ENCODE measurements at regions not wholly inside any gene's neighbourhood (a gene's known extent, or its start where the extent isn't known, plus 50 kb on each side); places are given as distances from the start of the nearest gene placed in this dataset.
A peak's percentile ranks its signal among the peaks of the same experiment; 100 is the strongest.

DNA sequence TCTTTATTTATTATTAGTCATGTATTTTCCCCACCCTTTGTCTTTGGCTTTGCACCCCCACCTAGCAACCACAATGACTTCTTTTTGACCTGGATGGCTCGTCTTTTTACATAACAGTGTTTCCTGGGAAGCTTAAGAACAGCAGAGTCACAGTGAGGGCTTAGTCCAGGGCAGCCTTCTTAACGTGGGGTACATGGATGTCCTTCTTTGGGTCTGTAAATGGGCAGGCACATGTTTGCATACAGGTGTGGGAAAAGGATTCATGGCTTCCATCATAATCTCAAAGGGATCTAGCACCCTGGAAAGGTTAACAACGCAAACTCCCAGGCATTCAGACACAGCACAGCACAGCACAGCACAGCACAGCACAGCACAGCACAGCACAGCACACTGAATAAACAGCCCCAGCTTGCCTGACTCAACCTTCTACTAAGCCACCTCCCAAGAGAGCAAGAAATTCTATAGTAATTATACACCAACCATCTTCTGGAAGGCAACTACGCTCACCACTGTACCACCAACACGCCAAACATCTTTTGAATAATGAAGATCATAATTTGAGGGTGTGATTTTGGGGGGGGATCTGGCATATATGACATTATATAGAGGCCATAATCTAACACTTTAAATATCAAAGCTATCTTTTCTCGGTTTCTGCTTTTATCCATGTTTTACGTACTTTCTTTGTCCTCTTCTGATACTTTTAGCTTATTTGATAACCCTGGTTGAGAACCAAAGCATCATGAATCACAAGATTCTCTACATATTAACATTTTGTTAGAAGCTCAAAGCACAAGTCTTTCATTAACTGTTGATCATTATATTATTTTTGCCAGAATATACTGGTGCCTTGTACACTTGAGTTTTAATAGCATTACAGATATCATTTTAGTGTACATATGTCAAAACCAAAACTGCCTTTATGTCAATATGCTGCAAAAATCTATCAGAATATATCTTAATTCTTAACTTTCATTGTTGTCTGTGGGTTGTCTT, 177.2 kb upstream of the KLF14 start:
- DNase-seq (ENCODE audit: low read depth in 2 of 3, low spot score in 1 of 3) = no peak

DNA sequence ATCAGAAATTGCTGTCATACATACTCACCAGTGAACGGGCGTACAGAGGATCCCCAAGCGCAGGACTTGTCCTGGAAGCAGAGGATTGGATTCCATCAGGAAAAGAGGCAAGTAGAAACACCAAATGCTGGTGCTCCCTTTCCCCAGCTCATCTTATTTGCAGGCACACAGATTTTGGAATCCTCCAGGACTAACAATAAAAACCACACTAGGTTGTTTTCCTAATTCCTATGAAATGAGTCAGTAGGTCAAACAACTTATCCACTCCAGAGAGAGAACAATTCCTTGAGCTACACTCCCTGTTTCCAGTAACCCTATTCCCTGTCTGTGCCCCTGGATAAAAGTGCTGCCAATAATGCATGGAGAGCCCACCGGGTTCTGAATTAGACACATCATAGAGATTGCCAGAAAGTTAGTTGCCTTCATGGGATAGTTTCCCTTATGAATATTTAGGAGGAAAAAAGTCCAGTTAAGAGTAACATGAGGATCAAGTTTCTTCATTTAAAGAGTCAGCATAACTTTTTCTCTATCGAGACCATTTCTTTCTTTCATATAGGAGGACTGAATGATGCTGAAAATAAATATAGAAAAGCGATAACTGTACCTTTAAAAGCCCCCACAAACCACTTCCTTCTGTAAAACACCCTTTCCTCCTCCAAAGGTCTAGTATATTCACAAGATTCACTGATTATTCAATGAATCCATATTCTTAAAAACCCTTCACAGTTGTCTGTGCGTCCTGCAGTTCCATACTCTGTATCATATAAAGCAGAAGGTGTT, 178.3 kb upstream of the KLF14 start:
- no peak for DNase-seq (ENCODE audit: low read depth in 2 of 3, low spot score in 1 of 3)

DNA sequence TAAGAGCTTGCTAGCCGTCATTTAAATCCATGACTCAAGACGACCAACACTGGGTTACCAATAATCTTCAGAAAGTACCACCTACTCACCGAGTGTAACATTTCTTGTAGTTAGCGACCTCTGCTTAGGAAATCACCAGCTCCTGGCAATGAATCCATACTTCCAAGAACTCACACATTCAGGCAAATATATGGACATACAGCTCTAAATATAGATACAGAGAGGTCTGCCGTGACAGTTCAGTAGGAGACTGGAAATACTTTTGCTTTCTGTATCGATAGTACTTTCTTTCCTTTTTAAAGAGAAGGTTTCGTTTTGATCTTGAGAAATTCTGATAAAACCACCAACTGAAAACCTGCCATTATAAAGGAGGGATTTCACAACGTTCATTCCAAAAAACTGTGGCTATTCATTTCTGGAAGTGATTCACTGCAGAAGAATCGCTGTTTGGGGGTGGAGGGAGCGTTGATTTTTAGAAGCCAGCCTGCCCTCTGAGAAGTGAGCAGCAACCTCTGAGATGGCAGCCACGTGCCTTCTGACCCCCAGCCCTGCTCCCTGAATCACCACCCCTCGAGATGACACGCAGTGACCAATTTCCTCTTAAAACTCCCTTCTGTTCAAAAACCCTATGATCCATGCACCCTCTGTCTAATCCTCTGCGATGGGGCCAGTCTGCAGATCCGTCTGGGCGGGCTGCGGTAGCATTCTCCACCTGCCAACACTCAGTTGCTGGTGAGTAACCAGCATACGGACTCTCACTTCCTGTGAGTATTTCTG, 179.0 kb upstream of the KLF14 start:
- DNase-seq (ENCODE audit: low read depth in 2 of 3, low spot score in 1 of 3) = peak; percentile 75 to 88 (median 79)

DNA sequence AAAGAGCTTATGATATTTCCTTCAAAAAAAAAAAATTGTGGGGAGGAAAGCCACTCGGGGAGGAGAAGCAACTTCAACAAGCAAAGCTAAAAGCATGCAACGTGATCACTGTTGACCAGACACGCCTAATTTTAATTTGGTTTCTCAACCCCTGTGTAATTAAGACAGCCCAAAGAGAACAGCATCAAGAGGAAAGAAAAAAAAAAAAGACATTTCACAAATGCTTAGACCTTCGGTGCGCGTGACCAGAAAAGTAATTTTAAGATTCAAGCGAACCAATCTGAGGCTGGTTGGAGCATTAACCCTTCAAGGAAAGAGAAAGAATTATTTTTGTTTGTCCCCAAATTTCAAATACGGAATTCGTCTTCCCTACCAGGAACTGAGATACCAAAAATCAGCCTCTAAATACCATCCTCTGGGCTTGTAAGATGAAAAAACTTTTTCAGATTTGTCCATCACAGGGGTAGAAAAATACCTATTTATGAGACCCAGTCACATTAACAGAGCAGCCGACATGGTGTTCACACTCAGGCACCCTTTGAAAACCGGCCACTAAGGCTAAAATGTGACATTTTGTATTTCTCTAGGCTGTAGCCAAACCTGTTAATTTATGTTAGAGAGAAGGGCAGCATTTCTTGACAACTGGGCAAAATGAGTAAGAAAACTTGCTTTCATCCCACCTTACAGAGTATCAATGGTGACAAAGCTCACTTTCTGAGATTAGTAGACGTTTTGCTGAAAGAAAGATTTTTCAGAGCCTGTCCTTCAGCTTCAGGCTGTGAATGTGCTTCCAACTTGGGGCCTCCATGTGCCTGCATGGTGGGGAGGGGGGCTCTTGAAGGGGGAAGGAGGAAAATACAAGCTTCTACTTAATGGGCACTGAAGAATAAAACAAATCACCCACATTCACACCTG, 179.9 kb upstream of the KLF14 start:
- DNase-seq (ENCODE audit: low read depth in 2 of 3, low spot score in 1 of 3) = no peak

DNA sequence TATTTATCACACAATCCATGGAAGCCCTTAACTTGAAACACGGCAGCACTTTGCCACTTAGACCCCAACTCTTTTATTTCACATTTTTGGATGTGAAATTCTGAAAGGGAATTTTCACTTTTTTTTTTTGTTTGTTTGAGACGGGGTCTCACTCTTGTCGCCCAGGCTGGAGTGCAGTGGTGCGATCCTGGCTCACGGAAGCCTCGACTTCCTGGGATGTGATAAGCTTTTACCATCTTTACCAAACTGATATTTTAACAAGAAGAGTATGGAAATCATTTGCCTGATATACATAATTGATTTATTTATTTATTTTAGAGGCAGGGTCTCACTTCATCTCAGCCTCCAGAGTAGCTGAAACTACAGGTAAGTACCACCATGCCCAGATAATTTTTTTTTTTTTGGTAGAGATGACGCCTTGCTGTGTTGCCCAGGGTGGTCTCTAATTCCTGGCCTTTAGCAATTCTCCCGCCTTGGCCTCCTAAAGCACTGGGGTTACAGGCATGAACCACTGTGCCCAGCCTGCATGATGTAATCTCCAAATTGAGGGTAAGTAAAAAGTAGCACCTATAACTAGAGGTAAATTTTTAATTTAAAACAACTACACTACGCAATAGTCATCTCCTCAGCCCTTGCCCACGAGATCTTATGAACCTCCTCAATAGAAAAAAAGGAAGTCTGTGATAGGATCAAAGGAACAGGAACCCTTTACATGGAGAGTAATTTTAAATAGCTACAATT, 180.7 kb upstream of the KLF14 start:
- DNase-seq (ENCODE audit: low read depth in 2 of 3, low spot score in 1 of 3) = no peak

DNA sequence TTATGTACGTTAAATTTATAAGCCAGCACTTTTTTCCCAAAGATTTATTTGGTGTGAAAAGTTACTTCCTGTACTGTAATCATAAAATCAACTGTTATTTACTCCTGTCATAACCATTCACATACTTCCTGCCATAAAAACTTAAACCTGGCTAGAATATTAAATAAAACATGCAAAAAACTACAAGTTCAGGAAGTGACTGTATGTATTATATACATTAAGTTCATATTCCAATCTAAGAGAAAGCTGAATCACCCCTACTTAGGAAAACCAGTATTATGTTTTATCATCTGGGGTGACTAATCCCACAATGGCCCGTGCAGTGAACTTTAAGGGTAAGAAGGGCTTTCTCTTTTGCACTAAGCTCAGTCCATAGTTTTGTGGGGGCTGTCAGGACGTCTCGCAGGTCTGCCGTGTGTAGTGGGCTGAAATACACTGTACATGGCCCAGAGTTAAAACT, 183.7 kb upstream of the KLF14 start:
- DNase-seq (ENCODE audit: low read depth in 2 of 3, low spot score in 1 of 3) = no peak

DNA sequence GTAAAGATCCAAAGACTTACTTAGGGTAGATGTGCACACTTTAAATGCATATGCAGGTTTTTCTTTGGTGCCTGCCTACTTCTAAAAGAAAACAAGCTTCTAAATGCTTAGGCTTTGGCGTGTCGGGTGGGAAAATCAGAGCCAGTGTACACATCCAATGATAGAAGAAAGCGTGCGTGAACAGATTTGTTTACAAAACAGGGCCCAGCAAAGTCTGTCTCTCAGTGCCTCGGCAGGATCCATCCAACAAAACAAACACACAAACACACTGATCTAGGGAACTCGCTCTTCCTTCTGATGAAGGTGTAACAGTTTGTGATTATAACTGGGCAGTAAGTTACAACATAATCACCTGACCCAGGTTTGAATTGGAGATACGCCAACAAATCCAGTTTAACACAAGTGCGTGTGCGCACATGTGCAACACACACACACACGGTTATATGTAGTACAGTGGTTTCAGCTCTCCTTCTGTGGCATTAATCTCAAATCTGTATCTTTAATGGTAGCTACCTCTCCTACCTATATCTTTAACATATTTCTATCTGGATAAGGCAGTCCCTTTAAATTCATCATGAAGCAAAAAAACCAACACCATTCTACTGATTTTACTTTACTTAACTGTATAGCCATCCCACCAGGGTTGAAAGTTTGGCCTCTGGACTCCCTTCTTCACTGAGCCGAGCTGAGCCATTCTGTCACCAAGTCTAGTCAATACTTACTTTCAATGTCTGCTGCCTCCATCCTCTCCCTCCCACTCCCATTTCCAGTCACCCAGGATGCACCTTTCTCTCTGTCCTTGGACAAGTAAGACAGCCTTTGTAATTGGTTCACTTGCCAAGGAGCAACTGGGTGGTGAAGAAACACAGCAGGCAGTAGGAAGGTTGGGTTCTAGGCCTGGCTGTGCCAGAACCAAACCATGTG, 184.4 kb upstream of the KLF14 start:
- peak in 1 of 3 donors; percentile 47 for DNase-seq (ENCODE audit: low read depth in 2 of 3, low spot score in 1 of 3)

DNA sequence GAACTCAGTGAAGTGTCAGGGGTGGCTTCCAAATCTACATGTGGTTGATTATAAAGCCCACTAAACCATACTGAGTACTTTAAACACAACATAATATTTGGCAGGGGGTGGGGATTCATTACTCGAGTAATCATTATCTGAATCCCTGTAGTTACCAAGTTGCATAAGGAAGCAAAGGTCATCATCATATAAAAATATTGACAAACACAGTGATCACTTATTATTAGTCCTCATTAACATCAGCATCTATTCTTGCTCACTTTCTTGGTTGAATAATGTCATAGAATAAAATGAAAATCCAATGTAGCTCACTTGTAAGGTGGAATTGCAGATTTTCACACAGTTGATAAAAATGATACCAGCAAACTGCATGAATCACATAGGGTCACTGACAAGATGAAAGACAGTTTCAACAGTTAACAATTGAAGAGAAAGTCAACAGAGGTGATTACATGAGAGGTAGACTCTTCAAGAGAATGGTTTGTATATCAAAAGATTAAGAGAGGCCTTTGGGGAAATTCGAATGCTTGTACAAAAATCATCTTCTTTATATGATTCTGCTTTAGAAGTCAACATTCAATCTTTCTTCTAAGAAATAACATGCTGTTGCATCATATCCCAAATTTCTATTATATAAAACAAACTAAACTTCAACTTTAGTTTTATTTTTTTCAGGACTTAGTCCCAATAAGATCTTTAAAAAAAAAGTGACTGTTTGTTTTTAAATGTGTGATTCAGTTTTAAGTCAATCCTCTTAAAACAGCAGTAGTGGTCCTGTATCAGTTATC, 185.5 kb upstream of the KLF14 start:
- no peak for DNase-seq (ENCODE audit: low read depth in 2 of 3, low spot score in 1 of 3)

DNA sequence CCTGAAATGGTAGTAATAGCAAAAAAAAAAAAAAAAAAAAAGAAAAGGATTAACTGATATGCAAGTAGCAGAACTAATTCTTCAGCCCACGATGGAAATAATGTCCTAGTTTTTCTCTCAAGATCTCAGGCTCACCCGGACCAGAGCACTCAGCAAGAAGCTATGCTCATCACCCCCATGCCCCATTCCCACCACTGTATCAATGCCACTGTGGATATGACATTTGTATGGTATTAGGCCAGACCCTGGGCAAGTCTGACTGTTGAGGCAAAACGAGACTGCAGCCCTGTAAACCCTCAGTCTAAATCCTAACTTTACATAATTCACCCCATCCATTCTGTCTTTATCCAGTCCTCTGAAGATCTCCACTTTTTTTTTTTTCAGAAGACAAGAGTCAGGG, 186.1 kb upstream of the KLF14 start:
- no peak for DNase-seq (ENCODE audit: low read depth in 2 of 3, low spot score in 1 of 3)

DNA sequence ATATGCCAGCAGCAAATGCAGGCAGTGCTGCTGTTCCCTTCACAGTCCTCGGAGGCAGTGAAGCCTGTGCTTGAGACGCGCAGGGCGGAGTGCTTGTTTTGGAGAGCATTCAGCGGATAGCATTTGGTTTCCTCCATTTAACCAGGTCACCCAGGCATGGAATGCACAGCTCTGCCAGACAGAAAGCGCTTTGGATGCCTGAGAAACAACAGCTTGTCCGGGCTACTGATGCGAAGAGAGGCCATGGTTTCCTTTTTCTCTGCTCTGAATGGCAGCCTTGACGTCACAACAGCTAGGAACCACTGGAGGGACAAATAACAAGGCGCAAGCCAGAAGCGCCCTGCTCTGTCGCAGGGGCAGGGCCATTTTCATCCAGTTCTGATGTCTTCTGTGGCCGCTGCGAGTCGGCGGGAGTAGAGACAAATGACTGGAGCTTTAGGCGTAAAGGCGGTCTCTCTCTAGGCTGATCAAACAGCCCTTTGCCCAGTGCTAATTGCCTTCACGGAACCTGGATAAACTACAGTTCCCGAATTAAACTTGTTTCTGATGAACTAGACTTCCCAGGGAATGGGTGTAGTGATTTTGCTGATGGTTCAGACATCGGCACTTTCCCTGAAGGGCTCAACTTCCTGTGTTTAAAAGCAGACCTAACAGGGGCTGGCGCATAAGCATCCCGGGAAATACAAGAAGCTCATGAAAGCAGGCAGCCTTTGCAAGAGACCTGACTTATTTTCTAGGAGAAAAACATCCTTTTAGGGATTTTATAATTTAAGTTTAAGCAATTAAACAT, 187.6 kb upstream of the KLF14 start:
- DNase-seq (ENCODE audit: low read depth in 2 of 3, low spot score in 1 of 3) = no peak

DNA sequence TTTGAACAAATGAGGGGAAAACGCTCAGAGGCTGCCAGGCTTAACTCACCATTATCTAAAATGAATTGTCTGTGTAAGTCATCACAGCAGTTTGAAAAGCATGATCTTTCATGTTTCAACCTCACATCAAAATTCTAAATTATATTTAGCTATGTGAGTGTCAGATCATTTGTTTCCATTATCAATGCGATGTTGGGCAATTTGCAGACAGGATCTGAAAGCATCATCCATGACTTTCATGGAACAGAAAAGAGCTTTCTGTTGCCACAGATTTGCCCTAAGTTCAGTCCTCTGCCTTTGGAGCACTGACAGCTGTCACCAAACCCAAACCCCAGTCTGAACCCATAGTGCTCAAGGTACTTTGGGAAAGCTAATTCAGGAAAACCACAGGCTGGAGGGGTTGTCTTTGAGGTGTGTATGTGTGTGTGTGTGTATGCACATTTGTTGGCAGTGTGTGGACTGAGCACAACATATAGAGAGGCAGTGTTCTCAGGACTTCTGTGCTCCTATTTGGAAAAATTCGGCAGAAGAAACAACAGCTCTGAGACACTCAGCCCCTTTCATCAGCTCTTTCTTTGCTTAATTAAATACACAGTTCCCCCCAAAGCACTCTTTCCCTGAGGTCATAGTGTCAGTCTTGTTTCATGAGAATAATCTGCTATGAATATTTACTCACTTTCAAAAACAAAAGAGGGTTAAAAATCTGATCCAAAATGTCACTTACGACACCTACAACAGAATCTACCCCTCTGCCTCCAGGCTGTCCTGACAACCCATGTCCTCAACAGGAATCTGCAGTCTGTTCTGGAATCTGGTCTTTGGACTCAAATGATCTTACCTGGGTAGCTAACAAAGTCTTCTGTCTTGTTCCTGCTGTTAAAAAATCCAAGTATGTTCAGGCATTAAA, 188.5 kb upstream of the KLF14 start:
- no peak for DNase-seq (ENCODE audit: low read depth in 2 of 3, low spot score in 1 of 3)

DNA sequence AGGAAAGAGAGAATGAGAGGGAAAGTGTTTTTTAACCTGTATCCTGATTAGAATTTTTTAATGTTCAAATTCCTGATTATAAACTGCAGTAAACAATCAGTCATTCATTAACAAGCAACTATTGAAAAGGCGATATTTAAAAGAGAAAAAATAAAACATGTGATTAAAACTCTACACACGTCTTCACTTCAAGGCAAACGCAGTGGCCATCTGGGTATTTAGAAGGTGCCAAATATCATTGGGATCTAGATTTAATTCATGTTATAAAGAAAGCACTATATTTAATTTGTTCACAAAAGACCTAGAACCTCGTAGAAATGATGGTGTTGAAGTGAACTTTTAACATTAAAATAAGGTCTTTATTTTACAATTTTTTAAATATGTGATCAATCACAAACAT, 189.4 kb upstream of the KLF14 start:
- no peak for DNase-seq (ENCODE audit: low read depth in 2 of 3, low spot score in 1 of 3)

DNA sequence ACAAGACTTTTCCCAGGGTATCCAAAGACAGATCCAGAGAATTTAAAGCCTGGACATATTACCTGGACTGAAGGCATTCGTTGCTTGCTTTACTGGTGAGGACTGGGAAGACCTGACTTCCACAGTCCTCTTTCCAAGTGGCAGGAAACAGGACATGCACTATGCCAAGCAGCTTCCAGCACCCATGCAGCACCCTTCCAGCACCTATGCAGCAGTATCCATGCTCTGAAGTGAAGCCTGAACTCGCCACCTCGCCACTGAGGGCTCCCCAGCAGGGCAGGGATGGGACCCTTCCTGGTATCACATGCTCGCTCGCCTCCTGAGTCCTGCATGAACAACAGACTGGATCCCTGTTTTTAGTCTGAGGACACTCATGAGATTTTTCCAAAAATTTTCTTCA, 189.9 kb upstream of the KLF14 start:
- DNase-seq (ENCODE audit: low read depth in 2 of 3, low spot score in 1 of 3) = no peak

DNA sequence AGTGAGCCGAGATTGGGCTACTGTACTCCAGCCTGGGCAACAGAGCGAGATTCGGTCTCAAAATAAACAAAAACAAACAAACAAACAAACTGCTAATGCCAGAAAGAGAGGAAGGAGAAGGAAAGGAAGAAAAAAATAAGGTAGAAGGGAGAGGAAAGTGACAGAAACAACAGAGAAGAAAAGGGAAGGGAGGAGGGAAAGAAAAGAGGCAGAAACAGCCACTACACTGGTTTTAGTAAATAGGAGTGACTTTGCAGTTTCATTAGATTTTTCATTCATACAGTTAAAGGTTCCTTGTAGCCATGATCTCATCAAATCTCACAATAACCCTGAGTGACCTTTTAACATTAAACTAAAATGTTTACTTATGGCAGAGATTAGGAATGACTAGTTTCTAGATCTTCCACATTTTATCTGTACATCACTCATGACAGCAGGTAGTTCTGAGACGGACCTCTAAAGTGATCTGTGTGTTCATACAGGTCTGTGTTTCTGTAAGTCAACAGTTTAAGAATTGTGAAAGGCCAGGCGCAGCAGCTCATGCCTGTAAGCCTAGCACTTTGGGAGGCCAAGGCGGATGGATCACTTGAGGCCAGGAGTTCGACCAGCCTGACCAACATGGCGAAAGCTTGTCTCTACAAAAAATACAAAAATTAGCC, 191.3 kb upstream of the KLF14 start:
- no peak for DNase-seq (ENCODE audit: low read depth in 2 of 3, low spot score in 1 of 3)

DNA sequence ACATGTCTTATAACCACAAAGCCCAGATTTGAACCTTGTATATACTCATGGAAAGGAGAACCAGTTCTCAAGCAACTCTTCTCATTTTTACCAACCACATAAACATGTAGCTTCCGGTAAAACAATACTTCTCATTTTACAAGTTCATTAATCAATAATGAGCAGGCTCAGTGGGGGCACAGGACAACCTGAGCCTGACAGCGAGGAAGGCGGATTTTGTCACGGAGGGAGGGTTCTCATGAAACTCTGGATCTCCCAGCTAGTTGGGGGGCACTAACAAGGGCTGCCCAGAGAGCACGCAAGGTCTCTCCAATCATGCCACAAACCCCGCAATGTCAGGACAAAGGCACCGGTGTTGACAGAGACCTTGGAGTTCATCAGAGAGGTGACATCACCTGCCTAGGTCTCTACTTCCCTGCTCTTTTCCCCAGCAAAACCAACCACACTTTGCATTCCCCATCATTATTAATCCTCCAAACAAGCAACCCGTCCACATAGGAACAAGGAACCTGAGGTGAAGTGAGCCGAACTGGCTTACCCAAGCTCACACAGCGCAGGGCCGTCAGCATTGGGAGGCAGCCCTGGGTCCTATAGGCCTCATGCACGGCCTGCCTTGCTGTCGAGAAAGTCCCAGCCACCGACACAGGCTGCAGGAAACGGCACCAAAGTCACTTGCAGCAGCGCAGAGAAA, 192.1 kb upstream of the KLF14 start:
- no peak for DNase-seq (ENCODE audit: low read depth in 2 of 3, low spot score in 1 of 3)
